NT2/D1 (cell line): ENCODE measurements at regions not wholly inside any gene's neighbourhood (a gene's known extent, or its start where the extent isn't known, plus 50 kb on each side); places are given as distances from the start of the nearest gene placed in this dataset.

Source experiments
- SUZ12 ChIP-seq: IDR thresholded peaks from 2 replicates; pipeline ENCODE4 v1.6.1; 2011; ENCODE audit not compliant: insufficient read length, insufficient read depth; ENCODE audit errors: extremely low read depth
- YY1 ChIP-seq: IDR thresholded peaks from 2 replicates; pipeline ENCODE4 v1.6.1; 2011; ENCODE audit not compliant: insufficient read length, insufficient read depth
- ZNF274 ChIP-seq: IDR thresholded peaks from 2 replicates; pipeline ENCODE4 v1.6.1; 2011; ENCODE audit warnings: mild to moderate bottlenecking, low read depth, low read length

DNA sequence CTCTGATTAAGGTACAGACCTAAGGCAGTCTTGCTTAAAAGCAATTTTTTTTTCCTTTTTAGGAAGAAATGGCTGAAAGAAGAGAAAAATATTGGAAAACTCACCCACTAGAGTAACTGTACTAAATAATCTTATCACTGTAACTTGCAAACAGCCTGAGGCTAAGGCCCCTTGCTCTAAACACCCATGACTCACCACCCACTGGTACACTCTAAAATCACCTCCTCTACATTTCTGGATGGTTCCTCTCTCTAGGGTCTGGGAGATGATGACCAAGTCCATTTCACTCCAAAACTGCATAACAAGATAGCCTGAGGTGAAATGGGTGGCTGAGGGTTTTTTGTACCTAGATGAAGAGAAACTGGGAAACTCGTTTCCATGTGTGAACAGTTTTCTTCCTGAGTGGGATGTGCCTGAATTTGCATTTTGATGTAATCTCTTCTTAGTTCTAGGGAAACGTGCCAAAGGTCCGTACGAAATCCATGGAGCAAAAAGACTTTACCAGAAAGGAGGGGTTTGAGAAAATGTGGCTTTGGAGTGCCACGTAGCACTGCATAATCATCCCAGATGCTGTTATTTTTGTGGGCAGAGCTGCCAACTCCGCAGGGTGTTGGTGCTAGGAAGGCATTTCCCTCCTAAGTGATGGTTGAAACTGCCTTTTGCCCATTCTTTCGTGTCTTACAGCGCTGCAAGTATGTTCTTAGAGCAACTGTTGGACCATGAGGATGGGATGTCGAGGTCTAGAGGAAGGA lies 113.5 kb upstream of the C10orf90 start:
- TF ChIP-seq YY1 (no peak), SUZ12 (no peak), ZNF274 (no peak)
